ENCODE measurements at regions not wholly inside any gene's neighbourhood (a gene's known extent, or its start where the extent isn't known, plus 50 kb on each side); places are given as distances from the start of the nearest gene placed in this dataset.

GRCh38 chr13:73948848-73949529 is 185.2 kb downstream of the KLF12 start:
- POLR2A ChIA-PET, result no interaction called here
- CTCF ChIA-PET, result no interaction called here

- ChIA-PET CTCF (no interaction called here), POLR2A (interaction anchor here (0.5 kb wide), 1 partner anchor 208 kb away, joined by 3 read pairs; no protein-coding TSS in a partner anchor)
These were observed 188.3 kb downstream of the KLF12 start for GRCh38 chr13:73945871-73946270.

- ChIA-PET CTCF (interaction anchor here (0.7 kb wide), 1 partner anchor 166 kb away, joined by 5 read pairs; no protein-coding TSS in a partner anchor), POLR2A (interaction anchor here (0.5 to 0.8 kb wide), 2 partner anchors 145 to 208 kb away, joined by 3 to 4 read pairs; no protein-coding TSS in a partner anchor)
These were observed 188.8 kb downstream of the KLF12 start for GRCh38 chr13:73945382-73945781.

- ChIA-PET CTCF (no interaction called here), POLR2A (no interaction called here)
These were observed 190.3 kb downstream of the KLF12 start for GRCh38 chr13:73943965-73944233.

- POLR2A ChIA-PET, result no interaction called here
- CTCF ChIA-PET, result interaction anchor here (1.0 kb wide), 1 partner anchor 133 kb away, joined by 3 read pairs; no protein-coding TSS in a partner anchor
These were observed 190.9 kb downstream of the KLF12 start for GRCh38 chr13:73943137-73943964.

- ChIA-PET POLR2A (no interaction called here), CTCF (no interaction called here)
These were observed 192.5 kb downstream of the KLF12 start for GRCh38 chr13:73941752-73942151.

GRCh38 chr13:73940098-73940497 is 194.1 kb downstream of the KLF12 start:
- POLR2A ChIA-PET, result no interaction called here
- CTCF ChIA-PET, result no interaction called here

GRCh38 chr13:73939603-73940002 is 194.6 kb downstream of the KLF12 start:
- POLR2A ChIA-PET, result no interaction called here
- CTCF ChIA-PET, result no interaction called here

- POLR2A ChIA-PET, result no interaction called here
- CTCF ChIA-PET, result no interaction called here
These were observed 195.2 kb downstream of the KLF12 start for GRCh38 chr13:73939071-73939380.

- ChIA-PET CTCF (no interaction called here), POLR2A (no interaction called here)
These were observed 195.7 kb downstream of the KLF12 start for GRCh38 chr13:73938372-73939070.

GRCh38 chr13:73937441-73937840 is 196.8 kb downstream of the KLF12 start:
- ChIA-PET POLR2A (no interaction called here), CTCF (no interaction called here)

- ChIA-PET POLR2A (no interaction called here), CTCF (interaction anchor here (1.1 kb wide), 1 partner anchor 351 kb away, joined by 3 read pairs; no protein-coding TSS in a partner anchor)
These were observed 198.2 kb downstream of the KLF12 start for GRCh38 chr13:73935991-73936390.

- CTCF ChIA-PET, result no interaction called here
- POLR2A ChIA-PET, result no interaction called here
These were observed 199.4 kb downstream of the KLF12 start for GRCh38 chr13:73934771-73935170.

- ChIA-PET CTCF (no interaction called here), POLR2A (no interaction called here)
These were observed 200.0 kb downstream of the KLF12 start for GRCh38 chr13:73934215-73934641.

GRCh38 chr13:73933795-73934194 is 200.4 kb downstream of the KLF12 start:
- POLR2A ChIA-PET, result no interaction called here

GRCh38 chr13:73932091-73932490 is 202.1 kb downstream of the KLF12 start:
- ChIA-PET POLR2A (no interaction called here), CTCF (no interaction called here)

More at GRCh38 chr13:73933795-73934194, 200.4 kb downstream of the KLF12 start:
- CTCF ChIA-PET, result no interaction called here

GRCh38 chr13:73929287-73929932 is 204.8 kb downstream of the KLF12 start:
- ChIA-PET POLR2A (interaction anchor here (0.5 kb wide), 1 partner anchor 18 kb away, joined by 4 read pairs; no protein-coding TSS in a partner anchor), CTCF (interaction anchor here (0.8 kb wide), 1 partner anchor 10 kb away, joined by 3 read pairs; no protein-coding TSS in a partner anchor)

- ChIA-PET POLR2A (no interaction called here), CTCF (no interaction called here)
These were observed 209.6 kb downstream of the KLF12 start for GRCh38 chr13:73924607-73925006.

- CTCF ChIA-PET, result no interaction called here
These were observed 211.5 kb downstream of the KLF12 start for GRCh38 chr13:73922493-73923393.

More at GRCh38 chr13:73922493-73923393, 211.5 kb downstream of the KLF12 start:
- POLR2A ChIA-PET, result no interaction called here

Data from activated CD8-positive, alpha-beta memory T cell treated with anti-CD3 and anti-CD28 coated beads for 36 hours (primary cell).